ENCODE measurements at regions not wholly inside any gene's neighbourhood (a gene's known extent, or its start where the extent isn't known, plus 50 kb on each side); places are given as distances from the start of the nearest gene placed in this dataset.

GRCh38 chr11:38173676-38174075, 1575.6 kb upstream of the RAG2 start:
- TF ChIP-seq ARNT (IDR thresholded peaks at IDR 0.05) (no peak), TARDBP (IDR thresholded peaks at IDR 0.05) (no peak), ELF4 (IDR thresholded peaks at IDR 0.05) (no peak), SUZ12 (IDR thresholded peaks at IDR 0.05) (no peak), FOXM1 (IDR thresholded peaks at IDR 0.05; ENCODE audit: borderline replicate concordance) (no peak), SP1 (IDR thresholded peaks at IDR 0.05) (no peak), FOXK2 (IDR thresholded peaks at IDR 0.05) (no peak), FOXA1 (IDR thresholded peaks at IDR 0.05) (no peak), ZNF384 (IDR thresholded peaks at IDR 0.05) (no peak), BHLHE40 (IDR thresholded peaks at IDR 0.05; ENCODE audit: borderline replicate concordance) (no peak), PKNOX1 (IDR thresholded peaks at IDR 0.05) (no peak), L3MBTL2 (conservative IDR thresholded peaks at IDR 0.05) (no peak)
